Glomerular visceral epithelial cell (primary cell): ENCODE measurements at regions not wholly inside any gene's neighbourhood (a gene's known extent, or its start where the extent isn't known, plus 50 kb on each side); places are given as distances from the start of the nearest gene placed in this dataset.
"Not testable (repeated sequence)": the region's sequence is repeated elsewhere in the genome, so short reads cannot be mapped to it uniquely, and the experiment has no call there.

Experiments
- DNase-seq: peaks from one replicate; pipeline ENCODE4 v3.0.0-alpha.2; 2016; ENCODE audit errors: extremely low spot score

GRCh38 chr5:50343715-50344114, 97.4 kb downstream of the EMB start:
- DNase-seq: no peak

GRCh38 chr5:50340757-50341156, 100.3 kb downstream of the EMB start:
- no peak for DNase-seq

- DNase-seq: not testable (repeated sequence)
Observed at GRCh38 chr5:50330633-50331032, 110.5 kb downstream of the EMB start.

- DNase-seq: no peak
Observed at GRCh38 chr5:50328193-50328729, 112.8 kb downstream of the EMB start.

- DNase-seq: peak; percentile 29
Observed at GRCh38 chr5:50325237-50325832, 115.8 kb downstream of the EMB start.

GRCh38 chr5:50320131-50320749, 120.8 kb downstream of the EMB start:
- DNase-seq: no peak

- no peak for DNase-seq
Observed at GRCh38 chr5:50318220-50318619, 122.9 kb downstream of the EMB start.

- not testable (repeated sequence) for DNase-seq
Observed at GRCh38 chr5:50306488-50306887, 134.6 kb downstream of the EMB start.

- peak; percentile 44 for DNase-seq
Observed at GRCh38 chr5:50302815-50303490, 138.1 kb downstream of the EMB start.

- DNase-seq: no peak
Observed at GRCh38 chr5:50301756-50302155, 139.3 kb downstream of the EMB start.

GRCh38 chr5:50300878-50301277, 140.2 kb downstream of the EMB start:
- DNase-seq: peak; percentile 27

GRCh38 chr5:50299896-50300295, 141.2 kb downstream of the EMB start:
- no peak for DNase-seq

- no peak for DNase-seq
Observed at GRCh38 chr5:50292735-50293394, 148.2 kb downstream of the EMB start.

GRCh38 chr5:50280461-50280860, 160.6 kb downstream of the EMB start:
- not testable (repeated sequence) for DNase-seq
